ENCODE measurements at regions not wholly inside any gene's neighbourhood (a gene's known extent, or its start where the extent isn't known, plus 50 kb on each side); places are given as distances from the start of the nearest gene placed in this dataset.

- Histone ChIP-seq H3K9me3 (no peaks in the 10 kb centered on the region), H3K27ac (no peak overlapping the region), H3K27me3 (replicated peaks in 1 of 7) (no peaks in the 10 kb centered on the region), H3K36me3 (no peaks in the 10 kb centered on the region), H3K4me1 (no peaks in the 10 kb centered on the region), H3K4me3 (no peak overlapping the region)
- TF ChIP-seq POLR2AphosphoS5 (IDR thresholded peaks at IDR 0.05) (no peak), CTCF (IDR thresholded peaks at IDR 0.05 in 8 of 11, conservative IDR thresholded peaks at IDR 0.05 in 3 of 11) (no peak), POLR2A (IDR thresholded peaks at IDR 0.05) (no peak)
- 58 to 80% (median 72%) methylated on average over 2 of the region's 2 CpGs for WGBS, 5 donors
- intact Hi-C loops (cut with DNase I; ENCODE audit: low total_unique reads), result no loop called here
- DNase-seq, result no peak
These were observed 592.7 kb downstream of the USP25 start for GRCh38 chr21:16322454-16322853.

- no peaks in the 10 kb centered on the region for H3K27me3 ChIP-seq (replicated peaks in 1 of 7)
- WGBS, 5 donors, result 75 to 94% (median 86%) methylated on average over 1 of the region's 1 CpG
- TF ChIP-seq POLR2A (IDR thresholded peaks at IDR 0.05) (no peak), POLR2AphosphoS5 (IDR thresholded peaks at IDR 0.05) (no peak), CTCF (IDR thresholded peaks at IDR 0.05 in 8 of 11, conservative IDR thresholded peaks at IDR 0.05 in 3 of 11) (no peak)
- intact Hi-C loops (cut with DNase I; ENCODE audit: low total_unique reads), result no loop called here
- no peak overlapping the region for H3K27ac ChIP-seq
- no peaks in the 10 kb centered on the region for H3K4me1 ChIP-seq
- DNase-seq, result no peak
- H3K36me3 ChIP-seq, result no peaks in the 10 kb centered on the region
- H3K9me3 ChIP-seq, result no peaks in the 10 kb centered on the region
- no peak overlapping the region for H3K4me3 ChIP-seq
These were observed 593.8 kb downstream of the USP25 start for GRCh38 chr21:16323596-16323995.

- no peaks in the 10 kb centered on the region for H3K36me3 ChIP-seq
- H3K27me3 ChIP-seq (replicated peaks in 1 of 7), result no peaks in the 10 kb centered on the region
- H3K27ac ChIP-seq, result no peak overlapping the region
- intact Hi-C loops (cut with DNase I; ENCODE audit: low total_unique reads), result loop anchor here (5.0 kb wide), 1 partner anchor 237 kb away; no protein-coding TSS in a partner anchor
- WGBS, 5 donors, result 5 to 33% (median 17%) methylated on average over 1 of the region's 1 CpG
- H3K4me1 ChIP-seq, result no peaks in the 10 kb centered on the region
- H3K9me3 ChIP-seq, result no peaks in the 10 kb centered on the region
- H3K4me3 ChIP-seq, result no peak overlapping the region
- TF ChIP-seq POLR2A (IDR thresholded peaks at IDR 0.05) (no peak), POLR2AphosphoS5 (IDR thresholded peaks at IDR 0.05) (no peak), CTCF (IDR thresholded peaks at IDR 0.05 in 8 of 11, conservative IDR thresholded peaks at IDR 0.05 in 3 of 11) (no peak)
- no peak for DNase-seq
These were observed 594.8 kb downstream of the USP25 start for GRCh38 chr21:16324630-16325029.

- TF ChIP-seq CTCF (IDR thresholded peaks at IDR 0.05 in 8 of 11, conservative IDR thresholded peaks at IDR 0.05 in 3 of 11) (peak in 9 of 11 experiments; percentile 11 to 70 (median 51)), POLR2AphosphoS5 (IDR thresholded peaks at IDR 0.05) (no peak)
- no peaks in the 10 kb centered on the region for H3K36me3 ChIP-seq
- intact Hi-C loops (cut with DNase I; ENCODE audit: low total_unique reads), result no loop called here
- H3K27ac ChIP-seq, result no peak overlapping the region
- WGBS, 5 donors, result 36 to 49% (median 39%) methylated on average over 6 of the region's 6 CpGs
- no peaks in the 10 kb centered on the region for H3K9me3 ChIP-seq
- no peak overlapping the region for H3K4me3 ChIP-seq
- H3K4me1 ChIP-seq, result no peaks in the 10 kb centered on the region
- DNase-seq, result no peak
- H3K27me3 ChIP-seq (replicated peaks in 1 of 7), result no peaks in the 10 kb centered on the region
These were observed 600.5 kb downstream of the USP25 start for GRCh38 chr21:16330082-16330907.

Data from spleen (tissue), 11 donors.